Psoas muscle (tissue), 7 donors: ENCODE measurements at regions not wholly inside any gene's neighbourhood (a gene's known extent, or its start where the extent isn't known, plus 50 kb on each side); places are given as distances from the start of the nearest gene placed in this dataset.
A peak's percentile ranks its signal among the peaks of the same experiment; 100 is the strongest.

Experiments used
- ATAC-seq, 4 donors: fragments of 200-7000 bp; cut with Tn5 transposase; one replicate each; pipeline ENCODE4 v1.9.1; 2020; ENCODE audit warnings: moderate library complexity in 3 of 4, mild to moderate bottlenecking in 2 of 4
- DNase-seq, 2 donors: peaks; one replicate each; pipeline ENCODE4 v3.0.0-alpha.2; 2020
- H3K27ac ChIP-seq: fragments of 200-600 bp; one replicate; pipeline ENCODE4 v1.8.0; 2022
- H3K27me3 ChIP-seq, 3 donors: fragments of 200-600 bp in 1 of 3; one replicate each; pipeline versions ENCODE4 v1.6.1 to v1.8.0; 2013 to 2022; ENCODE audit warnings: low read length in 2 of 3, mild to moderate bottlenecking in 2 of 3, moderate library complexity in 1 of 3; ENCODE audit not compliant: insufficient read depth in 3 of 3
- H3K36me3 ChIP-seq, 2 donors: fragments of 200-600 bp in 1 of 2; one replicate each; pipeline versions ENCODE4 v1.6.1 to v1.8.0; 2013 to 2022; ENCODE audit warnings: low read depth in 1 of 2, mild to moderate bottlenecking in 1 of 2, moderate library complexity in 1 of 2; ENCODE audit not compliant: insufficient read depth in 1 of 2
- H3K4me1 ChIP-seq: fragments of 200-600 bp; one replicate; pipeline ENCODE4 v1.8.0; 2022
- H3K4me3 ChIP-seq: fragments of 200-600 bp; one replicate; pipeline ENCODE4 v1.8.0; 2022; ENCODE audit warnings: mild to moderate bottlenecking
- H3K9me3 ChIP-seq: fragments of 200-600 bp; one replicate; pipeline ENCODE4 v1.8.0; 2022
- CTCF ChIP-seq: fragments of 200-600 bp; IDR thresholded peaks from one replicate; pipeline ENCODE4 v1.8.0; 2022; ENCODE audit warnings: antibody characterized with exemption
- WGBS, 3 donors: extraction: QIAGEN DNeasy Blood & Tissue Kit; methylation state at CpG; one replicate each; pipeline versions ENCODE4 v1.1.6 to v1.1.7; 2013; 5-methylcytosine and 5-hydroxymethylcytosine counted together
- intact Hi-C, 2 donors: fragments of 100-400 bp; cut with DNase I; formaldehyde crosslinking; loops; one replicate each; pipeline versions ENCODE4 v1.11.0 to v1.14.2; 2022
- donor health status: healthy with polysubstance abuse.
- donor health status: DM: no; HTN: no; CAD: no; lungs with moderate emphysema.
- donor health status: Bipolar disorder and iron deficiency.
- donor health status: healthy.
- donor health status: DM: yes; HTN: yes; CAD: no.
- donor health status: DM: no; HTN: no; CAD: no.
- donor health status: DM: yes; HTN: yes; CAD: no.

DNA sequence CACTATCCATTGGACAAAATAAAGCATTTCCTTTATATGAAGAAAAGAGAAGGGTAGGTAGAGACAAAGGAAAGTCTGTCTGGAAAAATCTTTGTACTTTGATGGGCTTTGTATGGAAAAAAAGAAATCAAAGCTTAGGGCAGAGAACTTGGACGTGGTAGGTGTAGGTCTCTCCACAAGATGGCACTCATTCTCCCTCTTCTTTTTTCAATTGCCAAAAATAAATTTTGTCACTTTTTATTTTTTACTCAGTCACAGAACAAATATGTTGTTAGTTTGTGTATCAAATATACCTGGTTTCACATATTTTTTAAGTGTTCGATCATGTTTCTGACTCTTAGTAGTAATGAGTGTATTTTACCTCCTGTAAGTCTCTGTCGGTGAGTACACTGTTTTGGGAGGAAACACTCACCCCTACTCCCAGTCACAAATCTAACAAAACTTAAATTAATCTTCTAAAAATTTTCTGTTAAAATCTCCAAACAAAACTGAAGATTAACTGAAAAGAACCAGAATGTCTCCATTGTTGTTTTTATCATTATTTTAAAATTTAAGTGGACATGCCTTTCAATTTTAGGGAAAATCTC is 415.8 kb upstream of the GOLIM4 start:
- DNase-seq: no peak
- Histone ChIP-seq H3K27ac (no peak overlapping the region), H3K4me1 (no peaks in the 10 kb centered on the region), H3K4me3 (no peak overlapping the region), H3K9me3 (no peaks in the 10 kb centered on the region), H3K27me3 (no peaks in the 10 kb centered on the region), H3K36me3 (no peaks in the 10 kb centered on the region)
- ATAC-seq: no peak
- TF ChIP-seq CTCF: peak; percentile 23
- WGBS, 3 donors: 57 to 61% (median 59%) methylated on average over 3 of the region's 3 CpGs
- intact Hi-C loops: loop anchor here in 1 of 2 donors (5.0 kb wide), 1 partner anchor 336 kb away; no protein-coding TSS in a partner anchor

DNA sequence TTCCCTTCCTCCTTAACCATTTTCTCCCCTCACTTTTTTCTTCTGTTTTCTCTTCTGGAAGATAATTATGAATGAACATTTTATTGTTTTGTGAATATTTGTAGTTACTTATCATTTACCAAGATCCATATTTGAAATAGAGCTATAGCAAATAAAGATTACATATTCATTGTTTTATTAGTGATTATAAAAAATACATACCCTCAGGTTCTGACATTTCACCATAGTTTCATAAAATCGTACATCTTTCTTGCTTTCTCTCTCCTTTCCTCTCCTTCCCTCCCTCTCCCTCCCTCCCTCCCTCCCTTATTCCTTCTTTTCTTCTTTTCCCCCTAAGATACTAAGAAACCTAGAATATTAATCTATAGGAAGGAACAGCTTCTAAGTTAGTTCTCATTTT is 410.9 kb upstream of the GOLIM4 start:
- Histone ChIP-seq H3K4me1 (no peaks in the 10 kb centered on the region), H3K27me3 (no peaks in the 10 kb centered on the region), H3K4me3 (no peak overlapping the region), H3K27ac (no peak overlapping the region), H3K9me3 (no peaks in the 10 kb centered on the region), H3K36me3 (no peaks in the 10 kb centered on the region)
- 56 to 70% (median 67%) methylated on average over 1 of the region's 1 CpG for WGBS, 3 donors
- DNase-seq (no peak), ATAC-seq (no peak)
- intact Hi-C loops: no loop called here
- TF ChIP-seq CTCF: no peak

DNA sequence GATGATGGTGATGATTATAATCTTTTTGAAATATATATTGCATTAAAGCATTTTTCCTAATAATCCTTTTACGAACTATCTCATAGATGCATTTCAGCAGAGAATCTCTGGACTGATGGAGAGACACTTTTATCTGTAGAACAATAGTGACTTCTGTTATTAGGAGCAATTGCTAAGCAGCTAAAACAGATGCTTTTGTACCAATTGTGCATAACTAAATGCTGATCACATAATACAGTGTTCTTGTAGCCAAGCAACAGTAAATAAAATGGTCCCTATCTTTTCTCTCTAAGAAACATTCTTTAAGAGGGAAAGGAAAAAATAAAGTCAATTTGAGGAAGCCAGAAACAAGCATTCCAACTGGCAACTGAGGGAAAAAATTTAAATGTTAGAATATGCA is 405.8 kb upstream of the GOLIM4 start:
- intact Hi-C loops: no loop called here
- H3K27ac ChIP-seq: no peak overlapping the region
- 72 to 86% (median 84%) methylated on average over 1 of the region's 1 CpG for WGBS, 3 donors
- no peaks in the 10 kb centered on the region for H3K4me1 ChIP-seq
- DNase-seq (no peak), ATAC-seq (no peak)
- no peak overlapping the region for H3K4me3 ChIP-seq
- no peak for TF ChIP-seq CTCF
- no peaks in the 10 kb centered on the region for H3K36me3 ChIP-seq
- H3K9me3 ChIP-seq: no peaks in the 10 kb centered on the region
- no peaks in the 10 kb centered on the region for H3K27me3 ChIP-seq

- H3K4me1 ChIP-seq: no peaks in the 10 kb centered on the region
- intact Hi-C loops: no loop called here
- no peak overlapping the region for H3K4me3 ChIP-seq
- no peaks in the 10 kb centered on the region for H3K36me3 ChIP-seq
- no peak for TF ChIP-seq CTCF
- no peaks in the 10 kb centered on the region for H3K27me3 ChIP-seq
- H3K27ac ChIP-seq: no peak overlapping the region
- ATAC-seq (no peak), DNase-seq (no peak)
- no peaks in the 10 kb centered on the region for H3K9me3 ChIP-seq
Measured at GRCh38 chr3:168498194-168498593, 402.5 kb upstream of the GOLIM4 start.

- Histone ChIP-seq H3K4me3 (no peak overlapping the region), H3K27me3 (no peaks in the 10 kb centered on the region), H3K4me1 (no peaks in the 10 kb centered on the region), H3K27ac (no peak overlapping the region), H3K36me3 (no peaks in the 10 kb centered on the region), H3K9me3 (no peaks in the 10 kb centered on the region)
- WGBS, 3 donors: 33 to 80% (median 37%) methylated on average over 2 of the region's 2 CpGs
- TF ChIP-seq CTCF: no peak
- DNase-seq (no peak), ATAC-seq (no peak)
- intact Hi-C loops: no loop called here
Measured at GRCh38 chr3:168497741-168498140, 402.0 kb upstream of the GOLIM4 start.
